ENCODE measurements at regions not wholly inside any gene's neighbourhood (a gene's known extent, or its start where the extent isn't known, plus 50 kb on each side); places are given as distances from the start of the nearest gene placed in this dataset.
A peak's percentile ranks its signal among the peaks of the same experiment; 100 is the strongest.

GRCh38 chr5:56507351-56507930 is 274.3 kb upstream of the ANKRD55 start:
- TF ChIP-seq, protein P1, sequence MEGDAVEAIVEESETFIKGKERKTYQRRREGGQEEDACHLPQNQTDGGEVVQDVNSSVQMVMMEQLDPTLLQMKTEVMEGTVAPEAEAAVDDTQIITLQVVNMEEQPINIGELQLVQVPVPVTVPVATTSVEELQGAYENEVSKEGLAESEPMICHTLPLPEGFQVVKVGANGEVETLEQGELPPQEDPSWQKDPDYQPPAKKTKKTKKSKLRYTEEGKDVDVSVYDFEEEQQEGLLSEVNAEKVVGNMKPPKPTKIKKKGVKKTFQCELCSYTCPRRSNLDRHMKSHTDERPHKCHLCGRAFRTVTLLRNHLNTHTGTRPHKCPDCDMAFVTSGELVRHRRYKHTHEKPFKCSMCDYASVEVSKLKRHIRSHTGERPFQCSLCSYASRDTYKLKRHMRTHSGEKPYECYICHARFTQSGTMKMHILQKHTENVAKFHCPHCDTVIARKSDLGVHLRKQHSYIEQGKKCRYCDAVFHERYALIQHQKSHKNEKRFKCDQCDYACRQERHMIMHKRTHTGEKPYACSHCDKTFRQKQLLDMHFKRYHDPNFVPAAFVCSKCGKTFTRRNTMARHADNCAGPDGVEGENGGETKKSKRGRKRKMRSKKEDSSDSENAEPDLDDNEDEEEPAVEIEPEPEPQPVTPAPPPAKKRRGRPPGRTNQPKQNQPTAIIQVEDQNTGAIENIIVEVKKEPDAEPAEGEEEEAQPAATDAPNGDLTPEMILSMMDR (conservative IDR thresholded peaks at IDR 0.05; ENCODE audit: low read length), result no peak
- H3K4me3 ChIP-seq (ENCODE audit: low read length), result no peak overlapping the region
- no peak for DNase-seq (ENCODE audit: low read depth)

- TF ChIP-seq, protein P1 (conservative IDR thresholded peaks at IDR 0.05; ENCODE audit: low read length), result no peak
- peak; percentile 61 for DNase-seq (ENCODE audit: low read depth)
Measured at GRCh38 chr5:56506211-56506965, 273.3 kb upstream of the ANKRD55 start.

GRCh38 chr5:56503929-56504328 is 270.8 kb upstream of the ANKRD55 start:
- H3K4me3 ChIP-seq (ENCODE audit: low read length), result no peak overlapping the region
- TF ChIP-seq, protein P1 (conservative IDR thresholded peaks at IDR 0.05; ENCODE audit: low read length), result no peak
- no peak for DNase-seq (ENCODE audit: low read depth)

More at GRCh38 chr5:56506211-56506965, 273.3 kb upstream of the ANKRD55 start:
- no peak overlapping the region for H3K4me3 ChIP-seq (ENCODE audit: low read length)

- TF ChIP-seq, protein P1 (conservative IDR thresholded peaks at IDR 0.05; ENCODE audit: low read length), result no peak
- no peak for DNase-seq (ENCODE audit: low read depth)
- no peak overlapping the region for H3K4me3 ChIP-seq (ENCODE audit: low read length)
Measured at GRCh38 chr5:56501781-56502557, 268.8 kb upstream of the ANKRD55 start.

DNA sequence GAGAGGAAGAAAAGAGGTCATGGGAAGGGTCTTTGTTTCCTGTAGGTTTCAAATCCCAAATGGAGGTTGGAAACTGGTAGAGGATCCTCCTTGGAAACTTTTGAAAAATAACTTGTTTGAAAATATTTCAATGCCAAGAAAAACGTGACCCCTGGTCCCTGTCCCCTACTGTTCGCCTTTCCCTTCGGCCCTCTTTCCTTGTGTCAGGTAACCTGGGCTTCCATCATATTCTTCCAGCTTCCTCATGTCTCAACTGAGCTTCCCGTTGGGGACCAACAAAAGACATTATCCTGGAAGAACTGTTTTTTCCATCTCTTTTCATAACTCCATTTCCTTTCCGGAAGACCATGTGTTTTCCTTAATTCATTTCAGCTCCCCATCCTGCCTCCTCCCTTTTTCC is 266.8 kb upstream of the ANKRD55 start:
- no peak overlapping the region for H3K4me3 ChIP-seq (ENCODE audit: low read length)
- no peak for DNase-seq (ENCODE audit: low read depth)
- TF ChIP-seq, protein P1 (conservative IDR thresholded peaks at IDR 0.05; ENCODE audit: low read length), result no peak

DNA sequence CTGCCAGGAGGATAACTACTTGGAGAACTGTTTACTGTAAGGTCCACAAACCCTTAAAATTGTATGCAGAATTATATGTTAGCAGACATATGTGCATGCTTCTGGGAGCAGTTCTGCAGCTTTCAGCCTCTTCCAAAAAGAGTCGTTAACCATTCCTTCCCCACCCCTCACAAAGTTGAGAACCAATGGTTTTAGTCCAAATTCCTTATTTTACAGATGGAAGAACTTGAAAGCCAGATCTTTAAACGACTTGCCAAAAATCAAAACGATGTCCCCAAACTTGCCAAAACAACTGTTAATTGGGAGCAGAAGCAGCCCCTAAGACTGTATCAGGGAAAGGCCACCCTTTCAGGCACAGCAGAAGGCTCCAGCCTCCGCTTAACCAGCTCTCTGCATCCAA is 266.4 kb upstream of the ANKRD55 start:
- DNase-seq (ENCODE audit: low read depth), result no peak
- no peak overlapping the region for H3K4me3 ChIP-seq (ENCODE audit: low read length)
- TF ChIP-seq, protein P1 (conservative IDR thresholded peaks at IDR 0.05; ENCODE audit: low read length), result no peak
